ENCODE measurements at regions not wholly inside any gene's neighbourhood (a gene's known extent, or its start where the extent isn't known, plus 50 kb on each side); places are given as distances from the start of the nearest gene placed in this dataset.

- FAIRE-seq (peak; percentile 95), DNase-seq (ENCODE audit: low read depth, low spot score) (peak; percentile 11)
- Histone ChIP-seq H3K4me1 (ENCODE audit: control insufficient read depth, extremely low read depth, insufficient read depth, low read length) (peaks cover 11% of the 10 kb centered on the region), H3K36me3 (ENCODE audit: control insufficient read depth in 2 of 2, extremely low read depth in 1 of 2, insufficient read depth in 2 of 2, low read length in 2 of 2) (no peaks in the 10 kb centered on the region), H3K27ac (ENCODE audit: control insufficient read depth, insufficient read depth, low read length) (peak overlapping the region; percentile 82), H3K9me3 (ENCODE audit: control insufficient read depth, low read depth, low read length) (no peaks in the 10 kb centered on the region), H3K9ac (ENCODE audit: control insufficient read depth, extremely low read depth, insufficient read depth, low read length) (peak overlapping the region; percentile 65), H4K20me1 (ENCODE audit: control insufficient read depth, extremely low read depth, insufficient read depth, low read length) (no peaks in the 10 kb centered on the region), H3K27me3 (ENCODE audit: control insufficient read depth, extremely low read depth, insufficient read depth, low read length) (no peaks in the 10 kb centered on the region), H3K4me3 (ENCODE audit: control insufficient read depth in 2 of 3, extremely low read depth in 1 of 3, insufficient read depth in 2 of 3, low read depth in 1 of 3, low read length in 3 of 3) (peak overlapping the region in 2 of 3 experiments; percentile 43 to 62), H3K79me2 (ENCODE audit: control insufficient read depth, insufficient read depth, low read length) (no peaks in the 10 kb centered on the region), H2AFZ (ENCODE audit: control insufficient read depth, low read length) (peak overlapping the region; percentile 94), H3K9me1 (ENCODE audit: control insufficient read depth, extremely low read depth, insufficient read depth, low read length) (no peaks in the 10 kb centered on the region), H3K4me2 (ENCODE audit: control insufficient read depth, extremely low read depth, insufficient read depth, low read depth, low read length) (peak overlapping the region; percentile 85)
- dilution Hi-C loops (cut with MboI; ENCODE audit: extremely low pct_ligation_motif_present, low sequenced_read_pairs), result no loop called here
- TF ChIP-seq EZH2 (IDR thresholded peaks at IDR 0.05; ENCODE audit: low read length), result no peak
- no peak for TF ChIP-seq CTCF (optimal IDR thresholded peaks at IDR 0.05 in 1 of 3, IDR thresholded peaks at IDR 0.05 in 1 of 3, conservative IDR thresholded peaks at IDR 0.05 in 1 of 3; ENCODE audit: extremely low read depth in 1 of 3, insufficient read depth in 2 of 3, low read length in 3 of 3)
Observed at GRCh38 chr9:108156270-108156998, 666.9 kb upstream of the KLF4 start.

GRCh38 chr9:108153416-108153815 is 663.8 kb upstream of the KLF4 start:
- H3K27me3 ChIP-seq (ENCODE audit: control insufficient read depth, extremely low read depth, insufficient read depth, low read length), result no peaks in the 10 kb centered on the region
- H3K9me3 ChIP-seq (ENCODE audit: control insufficient read depth, low read depth, low read length), result no peaks in the 10 kb centered on the region
- H3K36me3 ChIP-seq (ENCODE audit: control insufficient read depth in 2 of 2, extremely low read depth in 1 of 2, insufficient read depth in 2 of 2, low read length in 2 of 2), result no peaks in the 10 kb centered on the region
- no peaks in the 10 kb centered on the region for H3K79me2 ChIP-seq (ENCODE audit: control insufficient read depth, insufficient read depth, low read length)
- no peak overlapping the region for H3K4me3 ChIP-seq (ENCODE audit: control insufficient read depth in 2 of 3, extremely low read depth in 1 of 3, insufficient read depth in 2 of 3, low read depth in 1 of 3, low read length in 3 of 3)
- H3K27ac ChIP-seq (ENCODE audit: control insufficient read depth, insufficient read depth, low read length), result no peak overlapping the region
- DNase-seq (ENCODE audit: low read depth, low spot score) (no peak), FAIRE-seq (no peak)
- TF ChIP-seq CTCF (optimal IDR thresholded peaks at IDR 0.05 in 1 of 3, IDR thresholded peaks at IDR 0.05 in 1 of 3, conservative IDR thresholded peaks at IDR 0.05 in 1 of 3; ENCODE audit: extremely low read depth in 1 of 3, insufficient read depth in 2 of 3, low read length in 3 of 3) (no peak), EZH2 (IDR thresholded peaks at IDR 0.05; ENCODE audit: low read length) (no peak)
- dilution Hi-C loops (cut with MboI; ENCODE audit: extremely low pct_ligation_motif_present, low sequenced_read_pairs), result no loop called here
- H3K4me2 ChIP-seq (ENCODE audit: control insufficient read depth, extremely low read depth, insufficient read depth, low read depth, low read length), result no peak overlapping the region
- no peak overlapping the region for H2AFZ ChIP-seq (ENCODE audit: control insufficient read depth, low read length)
- peaks cover 19% of the 10 kb centered on the region for H3K4me1 ChIP-seq (ENCODE audit: control insufficient read depth, extremely low read depth, insufficient read depth, low read length)
- H3K9ac ChIP-seq (ENCODE audit: control insufficient read depth, extremely low read depth, insufficient read depth, low read length), result no peak overlapping the region
- H4K20me1 ChIP-seq (ENCODE audit: control insufficient read depth, extremely low read depth, insufficient read depth, low read length), result no peaks in the 10 kb centered on the region
- no peaks in the 10 kb centered on the region for H3K9me1 ChIP-seq (ENCODE audit: control insufficient read depth, extremely low read depth, insufficient read depth, low read length)

Data from keratinocyte (primary cell).